Endothelial cell (in vitro differentiated cells): ENCODE measurements at regions not wholly inside any gene's neighbourhood (a gene's known extent, or its start where the extent isn't known, plus 50 kb on each side); places are given as distances from the start of the nearest gene placed in this dataset.

ENCODE experiments used
- DNase-seq: peaks from one replicate; pipeline ENCODE4 v3.0.0; 2021; ENCODE audit warnings: low spot score
- H3K27ac Mint-ChIP-seq: one replicate; pipeline ENCODE4 v1.8.0; 2021; ENCODE audit warnings: mixed read lengths, inconsistent platforms; ENCODE audit not compliant: unreplicated experiment
- H3K27me3 Mint-ChIP-seq: one replicate; pipeline ENCODE4 v1.8.0; 2021; ENCODE audit warnings: mild to moderate bottlenecking, moderate library complexity, mixed read lengths, inconsistent platforms; ENCODE audit not compliant: unreplicated experiment
- H3K36me3 Mint-ChIP-seq: one replicate; pipeline ENCODE4 v1.8.0; 2021; ENCODE audit warnings: mild to moderate bottlenecking, low read depth, mixed read lengths, inconsistent platforms; ENCODE audit not compliant: unreplicated experiment
- H3K4me1 Mint-ChIP-seq: one replicate; pipeline ENCODE4 v1.8.0; 2021; ENCODE audit warnings: mild to moderate bottlenecking, mixed read lengths, inconsistent platforms; ENCODE audit not compliant: unreplicated experiment
- H3K4me3 Mint-ChIP-seq: one replicate; pipeline ENCODE4 v1.8.0; 2021; ENCODE audit warnings: mild to moderate bottlenecking, mixed read lengths, inconsistent platforms; ENCODE audit not compliant: unreplicated experiment
- H3K9me3 Mint-ChIP-seq: one replicate; pipeline ENCODE4 v1.8.0; 2021; ENCODE audit warnings: mixed read lengths, inconsistent platforms; ENCODE audit not compliant: unreplicated experiment
- TF ChIP-seq, protein P1 (sequence below): fragments of 200-600 bp; sonication (generic); IDR thresholded peaks from one replicate; pipeline ENCODE4 v1.5.0; 2021; ENCODE audit warnings: antibody characterized with exemption; ENCODE audit not compliant: unreplicated experiment

DNA sequence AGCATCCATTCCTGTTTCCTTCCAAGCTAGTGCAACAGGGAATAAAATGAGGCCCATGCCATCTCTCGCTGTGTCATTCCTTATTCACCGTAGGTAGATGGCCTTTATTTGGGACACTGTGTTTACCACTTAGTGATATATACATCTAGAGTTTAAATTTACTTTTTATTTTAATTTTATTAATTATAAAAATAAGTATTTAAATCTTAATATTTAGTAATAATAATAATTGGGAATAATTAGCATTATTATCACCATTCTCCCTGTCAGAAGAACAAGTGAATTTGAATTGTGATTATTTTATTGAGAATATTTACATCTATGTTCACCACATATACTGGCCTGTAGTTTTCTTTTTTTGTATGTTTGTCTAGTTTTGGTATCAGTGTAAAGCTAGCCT is 692.9 kb upstream of the KIF2B start:
- Mint-ChIP-seq H3K27me3 (no peaks in the 10 kb centered on the region), H3K4me1 (no peaks in the 10 kb centered on the region), H3K9me3 (no peaks in the 10 kb centered on the region), H3K27ac (no peak overlapping the region), H3K36me3 (no peaks in the 10 kb centered on the region), H3K4me3 (no peak overlapping the region)
- TF ChIP-seq, protein P1, sequence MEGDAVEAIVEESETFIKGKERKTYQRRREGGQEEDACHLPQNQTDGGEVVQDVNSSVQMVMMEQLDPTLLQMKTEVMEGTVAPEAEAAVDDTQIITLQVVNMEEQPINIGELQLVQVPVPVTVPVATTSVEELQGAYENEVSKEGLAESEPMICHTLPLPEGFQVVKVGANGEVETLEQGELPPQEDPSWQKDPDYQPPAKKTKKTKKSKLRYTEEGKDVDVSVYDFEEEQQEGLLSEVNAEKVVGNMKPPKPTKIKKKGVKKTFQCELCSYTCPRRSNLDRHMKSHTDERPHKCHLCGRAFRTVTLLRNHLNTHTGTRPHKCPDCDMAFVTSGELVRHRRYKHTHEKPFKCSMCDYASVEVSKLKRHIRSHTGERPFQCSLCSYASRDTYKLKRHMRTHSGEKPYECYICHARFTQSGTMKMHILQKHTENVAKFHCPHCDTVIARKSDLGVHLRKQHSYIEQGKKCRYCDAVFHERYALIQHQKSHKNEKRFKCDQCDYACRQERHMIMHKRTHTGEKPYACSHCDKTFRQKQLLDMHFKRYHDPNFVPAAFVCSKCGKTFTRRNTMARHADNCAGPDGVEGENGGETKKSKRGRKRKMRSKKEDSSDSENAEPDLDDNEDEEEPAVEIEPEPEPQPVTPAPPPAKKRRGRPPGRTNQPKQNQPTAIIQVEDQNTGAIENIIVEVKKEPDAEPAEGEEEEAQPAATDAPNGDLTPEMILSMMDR: no peak
- no peak for DNase-seq

DNA sequence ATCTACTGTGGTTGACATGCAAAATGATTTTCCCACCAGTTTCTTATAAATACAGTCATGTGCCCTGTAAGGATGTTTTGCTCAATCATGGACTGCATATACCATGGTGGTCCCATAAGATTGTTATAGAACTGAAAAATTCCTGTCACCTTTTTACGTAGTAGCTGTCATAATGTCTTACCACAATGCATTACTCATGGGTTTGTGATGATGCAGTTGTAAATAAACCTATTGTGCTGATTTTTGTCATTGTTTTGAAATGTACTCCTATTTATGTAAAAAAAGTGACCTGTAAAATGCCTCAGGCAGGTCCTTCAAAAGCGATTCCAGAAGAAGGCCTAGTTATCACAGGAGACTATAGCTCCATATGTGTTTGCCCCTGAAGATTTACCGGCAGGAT is 695.4 kb upstream of the KIF2B start:
- no peak overlapping the region for H3K4me3 Mint-ChIP-seq
- no peaks in the 10 kb centered on the region for H3K9me3 Mint-ChIP-seq
- H3K36me3 Mint-ChIP-seq: no peaks in the 10 kb centered on the region
- no peaks in the 10 kb centered on the region for H3K4me1 Mint-ChIP-seq
- TF ChIP-seq, protein P1: no peak
- DNase-seq: no peak
- no peak overlapping the region for H3K27ac Mint-ChIP-seq
- H3K27me3 Mint-ChIP-seq: peaks cover 2% of the 10 kb centered on the region

DNA sequence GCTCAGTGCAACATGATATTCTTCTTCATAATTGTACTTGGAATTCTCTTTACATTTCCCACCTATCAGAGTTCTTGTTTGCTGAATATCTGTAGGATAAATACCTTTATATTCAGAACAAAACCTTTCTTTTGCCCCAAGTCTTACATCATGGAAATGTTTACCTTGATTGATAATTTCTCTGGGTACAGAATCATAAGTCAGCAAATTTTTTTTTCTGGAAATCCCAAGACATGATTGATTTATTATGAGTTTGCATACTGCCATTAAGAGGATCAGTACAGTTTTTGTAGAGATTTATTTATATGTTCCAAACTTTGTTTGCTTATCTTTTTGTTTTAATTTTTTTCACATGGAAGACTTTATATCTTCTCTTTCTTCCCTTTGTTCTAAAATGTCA is 699.8 kb upstream of the KIF2B start:
- no peak for DNase-seq
- Mint-ChIP-seq H3K4me1 (no peaks in the 10 kb centered on the region), H3K27ac (no peak overlapping the region), H3K27me3 (peaks cover 2% of the 10 kb centered on the region), H3K9me3 (no peaks in the 10 kb centered on the region), H3K36me3 (no peaks in the 10 kb centered on the region), H3K4me3 (no peak overlapping the region)
- TF ChIP-seq, protein P1: no peak

DNA sequence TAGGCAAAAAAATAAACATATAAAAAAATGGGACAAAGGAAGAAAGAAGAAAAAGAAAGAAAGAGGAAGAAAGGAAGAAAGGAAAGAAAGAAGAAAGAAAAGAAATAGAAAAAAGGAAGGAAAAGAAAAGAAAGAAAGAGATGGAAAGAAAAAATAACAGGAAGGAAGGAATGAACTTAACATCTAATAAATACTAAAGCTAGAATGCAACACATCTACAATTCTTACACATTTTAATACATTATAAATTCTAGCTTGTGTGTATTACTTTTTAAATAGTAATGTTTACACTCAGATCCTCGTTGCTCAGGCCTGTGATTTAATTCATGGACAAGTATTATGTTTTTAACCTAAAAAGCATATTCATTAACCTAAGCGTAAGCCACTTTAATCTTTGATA is 703.0 kb upstream of the KIF2B start:
- Mint-ChIP-seq H3K4me1 (no peaks in the 10 kb centered on the region), H3K27me3 (peaks cover 2% of the 10 kb centered on the region), H3K27ac (no peak overlapping the region), H3K9me3 (peaks cover 4% of the 10 kb centered on the region), H3K4me3 (no peak overlapping the region), H3K36me3 (no peaks in the 10 kb centered on the region)
- DNase-seq: no peak
- TF ChIP-seq, protein P1: no peak

DNA sequence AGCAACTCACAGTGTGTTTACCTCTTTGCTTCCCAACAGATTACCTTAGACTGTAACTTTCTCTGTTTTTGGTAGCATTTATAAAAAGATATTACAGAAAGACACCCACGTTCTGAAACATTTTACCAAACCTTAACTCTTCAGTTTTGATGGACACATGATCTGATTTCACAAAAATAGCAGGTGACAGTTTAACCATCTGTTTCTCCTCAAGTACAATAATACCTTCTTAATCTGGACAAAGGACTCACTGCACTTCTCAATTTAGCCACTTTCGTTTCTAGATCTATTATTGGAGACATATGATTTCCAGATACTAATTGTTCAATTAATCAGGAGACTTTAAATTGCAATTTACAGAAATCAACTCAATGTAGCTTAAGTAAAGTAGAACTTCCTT is 703.8 kb upstream of the KIF2B start:
- no peak overlapping the region for H3K4me3 Mint-ChIP-seq
- H3K27me3 Mint-ChIP-seq: no peaks in the 10 kb centered on the region
- peaks cover 4% of the 10 kb centered on the region for H3K9me3 Mint-ChIP-seq
- DNase-seq: no peak
- TF ChIP-seq, protein P1: no peak
- H3K36me3 Mint-ChIP-seq: no peaks in the 10 kb centered on the region
- H3K27ac Mint-ChIP-seq: no peak overlapping the region
- H3K4me1 Mint-ChIP-seq: no peaks in the 10 kb centered on the region
